ENCODE measurements at regions not wholly inside any gene's neighbourhood (a gene's known extent, or its start where the extent isn't known, plus 50 kb on each side); places are given as distances from the start of the nearest gene placed in this dataset.

- no peak for DNase-seq
These were observed 54.5 kb upstream of the TAGAP start for GRCh38 chr6:159099276-159099675.

GRCh38 chr6:159098636-159099106 lies 53.9 kb upstream of the TAGAP start:
- no peak for DNase-seq

GRCh38 chr6:159097256-159097655 lies 52.5 kb upstream of the TAGAP start:
- no peak for DNase-seq

- DNase-seq = no peak
These were observed 50.8 kb upstream of the TAGAP start for GRCh38 chr6:159095616-159096015.

DNA sequence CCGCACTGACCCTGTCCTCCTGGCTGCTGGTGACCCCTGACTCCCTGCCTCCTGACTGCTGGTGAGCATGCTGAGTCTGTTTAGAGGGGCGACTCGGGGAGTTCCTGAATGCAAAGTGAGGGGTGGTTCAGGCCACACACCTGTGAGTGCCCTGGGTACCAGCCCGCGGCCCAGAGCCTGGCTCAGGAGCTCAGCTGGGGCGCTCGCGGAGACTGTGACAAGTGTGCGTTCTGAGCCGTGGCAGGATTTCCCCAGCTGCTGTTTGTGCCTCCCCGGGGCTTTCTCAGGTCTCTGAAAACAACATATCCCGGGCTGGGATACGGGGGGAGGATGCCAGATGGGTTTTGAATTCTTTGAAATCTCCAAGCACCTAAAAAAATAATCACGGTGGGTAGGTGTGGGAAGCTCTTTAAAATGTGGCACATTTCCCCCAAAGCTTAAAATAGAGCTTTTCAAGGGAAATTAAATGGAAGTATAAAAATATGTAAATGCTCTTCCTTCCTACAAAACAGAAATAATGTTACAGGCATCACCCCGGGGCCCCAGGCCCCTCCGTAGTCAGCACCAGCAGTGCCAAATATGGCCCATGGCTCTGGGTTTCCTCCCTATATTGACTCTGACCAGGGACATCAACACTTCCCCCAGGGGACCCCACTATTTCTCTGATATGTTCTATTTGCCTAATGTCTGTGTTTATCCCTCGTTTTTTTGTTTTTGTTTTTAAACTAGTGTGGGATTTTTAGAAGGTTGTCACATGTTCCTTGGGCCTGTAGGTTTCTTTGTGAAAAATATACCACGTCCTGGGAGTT lies 49.9 kb upstream of the TAGAP start:
- no peak for DNase-seq

Data from C1 segment of cervical spinal cord (tissue), 14 donors.